ENCODE measurements at regions not wholly inside any gene's neighbourhood (a gene's known extent, or its start where the extent isn't known, plus 50 kb on each side); places are given as distances from the start of the nearest gene placed in this dataset.

GRCh38 chr1:94600556-94600955 lies 59.0 kb upstream of the F3 start (continued):
- TF ChIP-seq, protein P1, sequence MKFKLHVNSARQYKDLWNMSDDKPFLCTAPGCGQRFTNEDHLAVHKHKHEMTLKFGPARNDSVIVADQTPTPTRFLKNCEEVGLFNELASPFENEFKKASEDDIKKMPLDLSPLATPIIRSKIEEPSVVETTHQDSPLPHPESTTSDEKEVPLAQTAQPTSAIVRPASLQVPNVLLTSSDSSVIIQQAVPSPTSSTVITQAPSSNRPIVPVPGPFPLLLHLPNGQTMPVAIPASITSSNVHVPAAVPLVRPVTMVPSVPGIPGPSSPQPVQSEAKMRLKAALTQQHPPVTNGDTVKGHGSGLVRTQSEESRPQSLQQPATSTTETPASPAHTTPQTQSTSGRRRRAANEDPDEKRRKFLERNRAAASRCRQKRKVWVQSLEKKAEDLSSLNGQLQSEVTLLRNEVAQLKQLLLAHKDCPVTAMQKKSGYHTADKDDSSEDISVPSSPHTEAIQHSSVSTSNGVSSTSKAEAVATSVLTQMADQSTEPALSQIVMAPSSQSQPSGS (tag by site-specific recombination; IDR thresholded peaks at IDR 0.05; ENCODE audit: low read depth): no peak
- TF ChIP-seq ZNF510 (tag by site-specific recombination; IDR thresholded peaks at IDR 0.05; ENCODE audit: insufficient replicate concordance) (no peak), ZNF302 (tag by site-specific recombination; IDR thresholded peaks at IDR 0.05; ENCODE audit: low read depth) (no peak), ZNF324 (tag by site-specific recombination; IDR thresholded peaks at IDR 0.05) (no peak), ZNF449 (tag by site-specific recombination; IDR thresholded peaks at IDR 0.05) (no peak)

GRCh38 chr1:94599095-94599813 lies 57.7 kb upstream of the F3 start:
- POLR2A ChIA-PET: interaction anchor here (0.6 kb wide), 1 partner anchor 1059 kb away, joined by 6 read pairs; no protein-coding TSS in a partner anchor
- no peak overlapping the region for H3K27ac ChIP-seq (ENCODE audit: extremely low read depth, low read depth, low read length)
- no peak for TF ChIP-seq ZNF521 (tag by site-specific recombination; IDR thresholded peaks at IDR 0.05)
- TF ChIP-seq ZNF362 (tag by site-specific recombination; IDR thresholded peaks at IDR 0.05): no peak
- TF ChIP-seq KLF16 (tag by site-specific recombination; IDR thresholded peaks at IDR 0.05): no peak
- TF ChIP-seq ZNF266 (tag by site-specific recombination; IDR thresholded peaks at IDR 0.05; ENCODE audit: low read depth): no peak
- TF ChIP-seq FEZF1 (tag by site-specific recombination; IDR thresholded peaks at IDR 0.05): no peak
- TF ChIP-seq ZNF449 (tag by site-specific recombination; IDR thresholded peaks at IDR 0.05): no peak
- TF ChIP-seq ZNF514 (tag by site-specific recombination; IDR thresholded peaks at IDR 0.05): no peak
- no peak for TF ChIP-seq ZBTB1 (tag by site-specific recombination; IDR thresholded peaks at IDR 0.05)
- H3K36me3 ChIP-seq (ENCODE audit: control insufficient read depth in 2 of 2, insufficient read depth in 1 of 2, low read length in 2 of 2): no peaks in the 10 kb centered on the region
- CTCF ChIA-PET: interaction anchor here (0.6 to 1.8 kb wide), 7 partner anchors 9 to 209 kb away, joined by 3 to 10 read pairs (median 5); no protein-coding TSS in a partner anchor
- no peak overlapping the region for H3K4me3 ChIP-seq (ENCODE audit: low read depth, low read length)
- H3K4me1 ChIP-seq (ENCODE audit: control insufficient read depth, insufficient read depth, low read length): no peaks in the 10 kb centered on the region
- H3K9me3 ChIP-seq (ENCODE audit: control insufficient read depth, insufficient read depth, low read depth, low read length): no peaks in the 10 kb centered on the region

- Histone ChIP-seq H3K9me3 (ENCODE audit: control insufficient read depth, insufficient read depth, low read depth, low read length) (no peaks in the 10 kb centered on the region), H3K27ac (ENCODE audit: extremely low read depth, low read depth, low read length) (no peak overlapping the region), H3K4me1 (ENCODE audit: control insufficient read depth, insufficient read depth, low read length) (no peaks in the 10 kb centered on the region), H3K36me3 (ENCODE audit: control insufficient read depth in 2 of 2, insufficient read depth in 1 of 2, low read length in 2 of 2) (no peaks in the 10 kb centered on the region), H3K4me3 (ENCODE audit: low read depth, low read length) (no peak overlapping the region)
- POLR2A ChIA-PET: no interaction called here
- TF ChIP-seq ZNF785 (tag by site-specific recombination; IDR thresholded peaks at IDR 0.05): no peak
- no peak for TF ChIP-seq ZNF658 (tag by site-specific recombination; IDR thresholded peaks at IDR 0.05)
- TF ChIP-seq ZNF132 (tag by site-specific recombination; IDR thresholded peaks at IDR 0.05; ENCODE audit: borderline replicate concordance): no peak
- no peak for TF ChIP-seq ZNF837 (tag by site-specific recombination; IDR thresholded peaks at IDR 0.05)
- no peak for TF ChIP-seq ZNF350 (tag by site-specific recombination; IDR thresholded peaks at IDR 0.05)
- TF ChIP-seq ZNF514 (tag by site-specific recombination; IDR thresholded peaks at IDR 0.05): no peak
- no peak for TF ChIP-seq MZF1 (tag by site-specific recombination; IDR thresholded peaks at IDR 0.05; ENCODE audit: borderline replicate concordance)
- TF ChIP-seq ZSCAN23 (tag by site-specific recombination; IDR thresholded peaks at IDR 0.05): no peak
- TF ChIP-seq, protein P2, sequence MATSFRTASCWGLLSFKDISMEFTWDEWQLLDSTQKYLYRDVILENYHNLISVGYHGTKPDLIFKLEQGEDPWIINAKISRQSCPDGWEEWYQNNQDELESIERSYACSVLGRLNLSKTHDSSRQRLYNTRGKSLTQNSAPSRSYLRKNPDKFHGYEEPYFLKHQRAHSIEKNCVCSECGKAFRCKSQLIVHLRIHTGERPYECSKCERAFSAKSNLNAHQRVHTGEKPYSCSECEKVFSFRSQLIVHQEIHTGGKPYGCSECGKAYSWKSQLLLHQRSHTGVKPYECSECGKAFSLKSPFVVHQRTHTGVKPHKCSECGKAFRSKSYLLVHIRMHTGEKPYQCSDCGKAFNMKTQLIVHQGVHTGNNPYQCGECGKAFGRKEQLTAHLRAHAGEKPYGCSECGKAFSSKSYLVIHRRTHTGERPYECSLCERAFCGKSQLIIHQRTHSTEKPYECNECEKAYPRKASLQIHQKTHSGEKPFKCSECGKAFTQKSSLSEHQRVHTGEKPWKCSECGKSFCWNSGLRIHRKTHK (tag by site-specific recombination; IDR thresholded peaks at IDR 0.05): no peak
- TF ChIP-seq ZXDB (tag by site-specific recombination; IDR thresholded peaks at IDR 0.05): no peak
- TF ChIP-seq ZNF292 (tag by site-specific recombination; IDR thresholded peaks at IDR 0.05; ENCODE audit: borderline replicate concordance, low read depth): no peak
- CTCF ChIA-PET: interaction anchor here (0.6 to 1.6 kb wide), 3 partner anchors 35 to 209 kb away, joined by 3 to 5 read pairs (median 3); no protein-coding TSS in a partner anchor
These were observed 56.1 kb upstream of the F3 start for GRCh38 chr1:94597701-94598100.
